Neural cell (in vitro differentiated cells): ENCODE measurements at regions not wholly inside any gene's neighbourhood (a gene's known extent, or its start where the extent isn't known, plus 50 kb on each side); places are given as distances from the start of the nearest gene placed in this dataset.

Source experiments
- H2AFZ ChIP-seq: fragments of 200-600, 300-800 bp; sonication (generic), shearing (Covaris generic); 2 replicates; pipeline ENCODE4 v1.6.0; 2014; ENCODE audit warnings: low read depth, mild to moderate bottlenecking, antibody characterized with exemption, low read length, moderate library complexity
- H3F3A ChIP-seq: fragments of 200-600 bp; shearing (Covaris generic); 2 replicates; pipeline ENCODE4 v1.6.1; 2016; ENCODE audit warnings: mild to moderate bottlenecking, moderate library complexity, mixed read lengths, antibody characterized with exemption, low read length; ENCODE audit not compliant: insufficient read depth, poor library complexity, severe bottlenecking
- H3K27ac ChIP-seq: fragments of 200-600, 300-800 bp; sonication (generic), shearing (Covaris generic); 2 replicates; pipeline ENCODE4 v1.5.1; 2014; ENCODE audit warnings: mild to moderate bottlenecking, low read length, moderate library complexity
- H3K27me3 ChIP-seq: fragments of 300-800, 200-600 bp; sonication (generic), shearing (Covaris generic); 2 replicates; pipeline ENCODE4 v1.6.0; 2014; ENCODE audit warnings: mild to moderate bottlenecking, low read depth, low read length, moderate library complexity; ENCODE audit not compliant: insufficient read depth
- H3K36me3 ChIP-seq: fragments of 300-800, 200-600 bp; sonication (generic), shearing (Covaris generic); 2 replicates; pipeline ENCODE4 v1.5.1; 2014; ENCODE audit warnings: mild to moderate bottlenecking, antibody characterized with exemption, low read length, moderate library complexity; ENCODE audit not compliant: insufficient read depth
- H3K4me2 ChIP-seq: fragments of 300-800, 200-600 bp; sonication (generic), shearing (Covaris generic); 2 replicates; pipeline ENCODE4 v1.6.0; 2014; ENCODE audit warnings: mild to moderate bottlenecking, low read length
- H3K4me3 ChIP-seq: fragments of 300-800, 200-600 bp; sonication (generic), shearing (Covaris generic); 2 replicates; pipeline ENCODE4 v1.5.1; 2014; ENCODE audit warnings: mild to moderate bottlenecking, low read length, moderate library complexity
- H3K79me2 ChIP-seq: fragments of 200-600 bp; shearing (Covaris generic); replicated peaks from 2 replicates; pipeline ENCODE4 v1.6.0; 2014; ENCODE audit warnings: mild to moderate bottlenecking, low read length, moderate library complexity; ENCODE audit not compliant: insufficient read depth
- H3K9ac ChIP-seq: fragments of 300-800, 200-600 bp; sonication (generic), shearing (Covaris generic); 2 replicates; pipeline ENCODE4 v1.6.1; 2016; ENCODE audit warnings: mild to moderate bottlenecking, low read length, mixed read lengths
- H3K9me2 ChIP-seq: fragments of 200-600 bp; shearing (Covaris generic); 2 replicates; pipeline ENCODE4 v1.6.1; 2016; ENCODE audit warnings: mild to moderate bottlenecking, low read length, mixed read lengths; ENCODE audit not compliant: insufficient read depth
- H3K9me3 ChIP-seq: fragments of 200-600, 300-800 bp; sonication (generic), shearing (Covaris generic); 2 replicates; pipeline ENCODE4 v1.6.1; 2016; ENCODE audit warnings: mild to moderate bottlenecking, mixed run types, low read length, moderate library complexity, mixed read lengths
- H4K20me1 ChIP-seq: fragments of 200-600 bp; shearing (Covaris generic); 2 replicates; pipeline ENCODE4 v1.6.1; 2016; ENCODE audit warnings: mild to moderate bottlenecking, mixed run types; ENCODE audit not compliant: insufficient read depth
- EP300 ChIP-seq: fragments of 450-650 bp; conservative IDR thresholded peaks from 2 replicates; pipeline ENCODE4 v1.6.1; 2014; ENCODE audit warnings: antibody characterized with exemption, mild to moderate bottlenecking, moderate library complexity; ENCODE audit not compliant: poor library complexity, severe bottlenecking
- EZH2 ChIP-seq: fragments of 200-600, 300-800 bp; shearing (Covaris generic), sonication (generic); IDR thresholded peaks from 2 replicates; pipeline ENCODE4 v1.6.1; 2014; ENCODE audit warnings: antibody characterized with exemption, low read length, borderline replicate concordance, mild to moderate bottlenecking; ENCODE audit not compliant: insufficient read depth, poor library complexity, severe bottlenecking
- MXI1 ChIP-seq: fragments of 450-650 bp; conservative IDR thresholded peaks from 2 replicates; pipeline ENCODE4 v1.6.1; 2014; ENCODE audit warnings: antibody characterized with exemption, mild to moderate bottlenecking; ENCODE audit not compliant: poor library complexity, severe bottlenecking
- POLR2AphosphoS5 ChIP-seq: IDR thresholded peaks from 2 replicates; pipeline ENCODE4 v1.6.1; 2012
- RAD21 ChIP-seq: fragments of 450-650 bp; conservative IDR thresholded peaks from 2 replicates; pipeline ENCODE4 v1.6.1; 2014; ENCODE audit warnings: antibody characterized with exemption, mild to moderate bottlenecking, moderate library complexity
- SMC3 ChIP-seq: fragments of 450-650 bp; conservative IDR thresholded peaks from 2 replicates; pipeline ENCODE4 v1.6.1; 2014; ENCODE audit warnings: antibody characterized with exemption, mild to moderate bottlenecking, moderate library complexity; ENCODE audit not compliant: poor library complexity
- TAF1 ChIP-seq: IDR thresholded peaks from 2 replicates; pipeline ENCODE4 v1.6.1; 2012; ENCODE audit warnings: low read depth
- TF ChIP-seq, protein P1 (sequence below): fragments of 450-650 bp; IDR thresholded peaks from 2 replicates; pipeline ENCODE4 v1.5.1; 2014; ENCODE audit warnings: antibody characterized with exemption, mild to moderate bottlenecking, moderate library complexity; ENCODE audit not compliant: poor library complexity, severe bottlenecking
- TF ChIP-seq, protein P2 (sequence below): IDR thresholded peaks from 2 replicates; pipeline ENCODE4 v1.6.1; 2012; ENCODE audit warnings: borderline replicate concordance

DNA sequence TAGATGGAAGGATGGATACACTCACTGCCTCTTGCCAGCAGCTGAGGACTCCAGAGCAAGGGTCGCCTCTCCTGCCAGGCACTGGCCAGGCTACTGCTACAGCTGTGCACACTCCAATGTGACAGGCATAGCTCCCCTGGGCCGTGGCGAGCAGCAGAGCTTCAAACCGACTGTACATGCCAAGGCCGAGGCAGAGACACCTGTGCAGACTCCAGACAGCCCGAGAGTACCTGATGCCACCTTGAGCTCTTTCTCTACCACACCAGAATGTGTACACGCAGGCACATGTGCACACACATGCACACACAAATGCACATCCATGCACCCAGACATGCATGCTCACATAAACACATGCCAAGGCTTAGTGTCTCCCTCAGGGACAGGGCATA, 508.3 kb upstream of the MYT1L start:
- no peaks in the 10 kb centered on the region for H3K36me3 ChIP-seq
- H3K27ac ChIP-seq, result no peak overlapping the region

DNA sequence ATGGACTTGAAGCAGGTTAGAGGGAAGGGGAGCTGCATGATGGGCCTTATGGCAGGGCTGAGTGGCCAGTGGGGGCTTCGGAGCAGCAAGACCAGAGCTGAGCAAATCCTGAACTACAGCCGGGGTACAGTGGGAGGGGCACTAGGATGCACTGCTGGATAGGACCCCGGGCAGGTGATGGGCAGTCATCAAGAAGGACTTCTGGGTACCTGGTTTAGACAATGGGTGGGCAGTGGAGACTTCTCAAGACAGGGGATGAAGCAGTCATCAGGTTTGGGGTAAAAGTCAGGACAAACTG, 507.4 kb upstream of the MYT1L start:
- Histone ChIP-seq H3K9me2 (no peaks in the 10 kb centered on the region), H3K79me2 (no peaks in the 10 kb centered on the region), H3K4me3 (no peak overlapping the region), H3K27ac (no peak overlapping the region), H3K9ac (no peak overlapping the region), H3K27me3 (no peaks in the 10 kb centered on the region), H4K20me1 (no peaks in the 10 kb centered on the region), H3K9me3 (no peaks in the 10 kb centered on the region), H3K4me2 (no peak overlapping the region), H3K36me3 (no peaks in the 10 kb centered on the region), H3F3A (no peaks in the 10 kb centered on the region), H2AFZ (no peak overlapping the region)
- TF ChIP-seq, protein P1, sequence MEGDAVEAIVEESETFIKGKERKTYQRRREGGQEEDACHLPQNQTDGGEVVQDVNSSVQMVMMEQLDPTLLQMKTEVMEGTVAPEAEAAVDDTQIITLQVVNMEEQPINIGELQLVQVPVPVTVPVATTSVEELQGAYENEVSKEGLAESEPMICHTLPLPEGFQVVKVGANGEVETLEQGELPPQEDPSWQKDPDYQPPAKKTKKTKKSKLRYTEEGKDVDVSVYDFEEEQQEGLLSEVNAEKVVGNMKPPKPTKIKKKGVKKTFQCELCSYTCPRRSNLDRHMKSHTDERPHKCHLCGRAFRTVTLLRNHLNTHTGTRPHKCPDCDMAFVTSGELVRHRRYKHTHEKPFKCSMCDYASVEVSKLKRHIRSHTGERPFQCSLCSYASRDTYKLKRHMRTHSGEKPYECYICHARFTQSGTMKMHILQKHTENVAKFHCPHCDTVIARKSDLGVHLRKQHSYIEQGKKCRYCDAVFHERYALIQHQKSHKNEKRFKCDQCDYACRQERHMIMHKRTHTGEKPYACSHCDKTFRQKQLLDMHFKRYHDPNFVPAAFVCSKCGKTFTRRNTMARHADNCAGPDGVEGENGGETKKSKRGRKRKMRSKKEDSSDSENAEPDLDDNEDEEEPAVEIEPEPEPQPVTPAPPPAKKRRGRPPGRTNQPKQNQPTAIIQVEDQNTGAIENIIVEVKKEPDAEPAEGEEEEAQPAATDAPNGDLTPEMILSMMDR, result no peak
- TF ChIP-seq EZH2, result no peak
- TF ChIP-seq RAD21, result no peak
- TF ChIP-seq EP300, result no peak
- no peak for TF ChIP-seq POLR2AphosphoS5
- TF ChIP-seq TAF1, result no peak
- TF ChIP-seq, protein P2, sequence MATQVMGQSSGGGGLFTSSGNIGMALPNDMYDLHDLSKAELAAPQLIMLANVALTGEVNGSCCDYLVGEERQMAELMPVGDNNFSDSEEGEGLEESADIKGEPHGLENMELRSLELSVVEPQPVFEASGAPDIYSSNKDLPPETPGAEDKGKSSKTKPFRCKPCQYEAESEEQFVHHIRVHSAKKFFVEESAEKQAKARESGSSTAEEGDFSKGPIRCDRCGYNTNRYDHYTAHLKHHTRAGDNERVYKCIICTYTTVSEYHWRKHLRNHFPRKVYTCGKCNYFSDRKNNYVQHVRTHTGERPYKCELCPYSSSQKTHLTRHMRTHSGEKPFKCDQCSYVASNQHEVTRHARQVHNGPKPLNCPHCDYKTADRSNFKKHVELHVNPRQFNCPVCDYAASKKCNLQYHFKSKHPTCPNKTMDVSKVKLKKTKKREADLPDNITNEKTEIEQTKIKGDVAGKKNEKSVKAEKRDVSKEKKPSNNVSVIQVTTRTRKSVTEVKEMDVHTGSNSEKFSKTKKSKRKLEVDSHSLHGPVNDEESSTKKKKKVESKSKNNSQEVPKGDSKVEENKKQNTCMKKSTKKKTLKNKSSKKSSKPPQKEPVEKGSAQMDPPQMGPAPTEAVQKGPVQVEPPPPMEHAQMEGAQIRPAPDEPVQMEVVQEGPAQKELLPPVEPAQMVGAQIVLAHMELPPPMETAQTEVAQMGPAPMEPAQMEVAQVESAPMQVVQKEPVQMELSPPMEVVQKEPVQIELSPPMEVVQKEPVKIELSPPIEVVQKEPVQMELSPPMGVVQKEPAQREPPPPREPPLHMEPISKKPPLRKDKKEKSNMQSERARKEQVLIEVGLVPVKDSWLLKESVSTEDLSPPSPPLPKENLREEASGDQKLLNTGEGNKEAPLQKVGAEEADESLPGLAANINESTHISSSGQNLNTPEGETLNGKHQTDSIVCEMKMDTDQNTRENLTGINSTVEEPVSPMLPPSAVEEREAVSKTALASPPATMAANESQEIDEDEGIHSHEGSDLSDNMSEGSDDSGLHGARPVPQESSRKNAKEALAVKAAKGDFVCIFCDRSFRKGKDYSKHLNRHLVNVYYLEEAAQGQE, result no peak
- no peak for TF ChIP-seq MXI1
- no peak for TF ChIP-seq SMC3

More for the DNA sequence above, 508.3 kb upstream of the MYT1L start:
- no peaks in the 10 kb centered on the region for H3K27me3 ChIP-seq
- H2AFZ ChIP-seq, result no peak overlapping the region
- H3K9me2 ChIP-seq, result no peaks in the 10 kb centered on the region
- H3F3A ChIP-seq, result no peaks in the 10 kb centered on the region
- no peaks in the 10 kb centered on the region for H4K20me1 ChIP-seq
- H3K79me2 ChIP-seq, result no peaks in the 10 kb centered on the region
- TF ChIP-seq TAF1, result no peak
- H3K4me2 ChIP-seq, result no peak overlapping the region
- H3K9ac ChIP-seq, result no peak overlapping the region
- no peak overlapping the region for H3K4me3 ChIP-seq
- H3K9me3 ChIP-seq, result no peaks in the 10 kb centered on the region

DNA sequence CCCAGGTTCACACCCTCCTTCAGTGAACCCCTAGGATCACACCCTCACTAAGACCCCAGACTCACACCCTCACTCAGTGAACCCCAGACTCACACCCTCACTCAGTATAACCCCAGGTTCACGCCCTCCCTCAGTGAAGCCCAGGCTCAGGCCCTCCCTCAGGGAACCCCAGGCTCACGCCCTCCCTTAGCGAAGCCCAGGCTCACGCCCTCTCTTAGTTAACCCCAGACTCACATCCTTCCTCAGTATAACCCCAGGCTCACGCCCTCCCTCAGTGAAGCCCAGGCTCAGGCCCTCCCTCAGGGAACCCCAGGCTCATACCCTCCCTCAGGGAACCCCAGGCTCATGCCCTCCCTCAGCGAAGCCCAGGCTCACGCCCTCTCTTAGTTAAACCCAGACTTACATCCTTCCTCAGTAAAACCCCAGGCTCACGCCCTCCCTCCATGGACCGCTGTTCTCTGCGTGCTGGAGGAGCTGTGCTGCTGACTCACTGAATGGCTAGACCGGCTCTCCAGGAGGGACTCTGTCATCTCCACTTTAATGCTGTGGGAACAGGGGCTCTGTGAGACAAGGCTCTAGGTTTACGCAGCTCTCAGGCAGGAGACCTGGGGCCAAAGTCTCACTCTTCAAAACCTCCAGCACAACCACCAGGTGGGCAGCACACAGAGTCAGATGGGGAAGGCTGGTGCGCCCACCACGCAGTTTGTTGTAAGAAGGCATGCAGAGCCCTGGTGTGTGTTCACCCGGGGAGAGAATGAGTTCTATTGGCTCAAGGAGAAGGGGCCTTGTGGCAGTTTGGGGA, 506.9 kb upstream of the MYT1L start:
- no peaks in the 10 kb centered on the region for H3K79me2 ChIP-seq
- no peaks in the 10 kb centered on the region for H3K27me3 ChIP-seq
- H3F3A ChIP-seq, result no peaks in the 10 kb centered on the region
- H3K9me3 ChIP-seq, result no peaks in the 10 kb centered on the region
- H2AFZ ChIP-seq, result no peak overlapping the region
- no peaks in the 10 kb centered on the region for H3K9me2 ChIP-seq
- TF ChIP-seq, protein P1, result no peak
- TF ChIP-seq, protein P2, result no peak
- TF ChIP-seq EZH2 (no peak), EP300 (no peak), TAF1 (no peak), POLR2AphosphoS5 (no peak), RAD21 (no peak), MXI1 (no peak), SMC3 (no peak)
- no peaks in the 10 kb centered on the region for H3K36me3 ChIP-seq
- H3K4me3 ChIP-seq, result no peak overlapping the region
- H3K9ac ChIP-seq, result no peak overlapping the region
- H3K27ac ChIP-seq, result no peak overlapping the region
- H3K4me2 ChIP-seq, result no peak overlapping the region
- H4K20me1 ChIP-seq, result no peaks in the 10 kb centered on the region
